ENCODE measurements at regions not wholly inside any gene's neighbourhood (a gene's known extent, or its start where the extent isn't known, plus 50 kb on each side); places are given as distances from the start of the nearest gene placed in this dataset.
"Not testable (repeated sequence)": the region's sequence is repeated elsewhere in the genome, so short reads cannot be mapped to it uniquely, and the experiment has no call there.

DNA sequence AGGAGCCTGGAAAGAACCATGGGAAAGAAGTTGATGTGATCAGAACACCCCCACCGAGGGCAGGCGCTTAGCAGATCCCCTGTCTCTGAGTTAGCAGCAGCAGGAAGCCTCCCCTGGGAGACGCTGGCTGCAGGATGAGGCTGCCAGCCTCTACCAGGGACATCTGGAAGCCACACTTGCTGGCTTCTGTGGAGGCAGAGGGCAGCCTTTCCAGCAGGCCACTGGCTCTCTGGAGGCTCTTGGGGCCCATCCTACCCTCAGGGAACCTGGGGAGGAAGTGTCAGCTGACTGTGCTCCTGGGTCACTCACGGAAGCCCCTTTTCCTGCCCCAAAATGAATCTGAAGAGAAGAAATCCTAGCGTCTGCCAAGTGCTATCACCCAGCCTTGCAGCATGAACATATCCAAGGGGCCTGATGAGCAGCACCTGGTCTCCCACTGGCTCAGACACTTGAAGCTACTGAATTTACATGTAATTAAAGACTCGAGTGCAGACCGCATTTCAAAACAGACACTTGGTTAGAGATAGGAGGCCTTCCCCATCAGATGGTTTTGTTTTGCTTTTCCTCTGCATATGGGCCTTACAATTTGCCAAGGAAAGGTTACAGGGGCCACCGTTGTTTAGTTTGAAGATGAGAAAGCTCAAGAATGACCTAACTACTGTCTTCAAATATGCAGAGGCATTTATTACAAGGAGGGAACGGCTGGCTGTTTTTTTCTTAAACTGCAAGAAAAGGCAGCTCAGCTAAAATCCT, 142.1 kb downstream of the BCL2L11 start:
- TF ChIP-seq, protein P1, sequence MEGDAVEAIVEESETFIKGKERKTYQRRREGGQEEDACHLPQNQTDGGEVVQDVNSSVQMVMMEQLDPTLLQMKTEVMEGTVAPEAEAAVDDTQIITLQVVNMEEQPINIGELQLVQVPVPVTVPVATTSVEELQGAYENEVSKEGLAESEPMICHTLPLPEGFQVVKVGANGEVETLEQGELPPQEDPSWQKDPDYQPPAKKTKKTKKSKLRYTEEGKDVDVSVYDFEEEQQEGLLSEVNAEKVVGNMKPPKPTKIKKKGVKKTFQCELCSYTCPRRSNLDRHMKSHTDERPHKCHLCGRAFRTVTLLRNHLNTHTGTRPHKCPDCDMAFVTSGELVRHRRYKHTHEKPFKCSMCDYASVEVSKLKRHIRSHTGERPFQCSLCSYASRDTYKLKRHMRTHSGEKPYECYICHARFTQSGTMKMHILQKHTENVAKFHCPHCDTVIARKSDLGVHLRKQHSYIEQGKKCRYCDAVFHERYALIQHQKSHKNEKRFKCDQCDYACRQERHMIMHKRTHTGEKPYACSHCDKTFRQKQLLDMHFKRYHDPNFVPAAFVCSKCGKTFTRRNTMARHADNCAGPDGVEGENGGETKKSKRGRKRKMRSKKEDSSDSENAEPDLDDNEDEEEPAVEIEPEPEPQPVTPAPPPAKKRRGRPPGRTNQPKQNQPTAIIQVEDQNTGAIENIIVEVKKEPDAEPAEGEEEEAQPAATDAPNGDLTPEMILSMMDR (IDR thresholded peaks at IDR 0.05): not testable (repeated sequence)
- not testable (repeated sequence) for TF ChIP-seq EZH2 (IDR thresholded peaks at IDR 0.05; ENCODE audit: borderline replicate concordance, insufficient read depth, low read depth, low read length, poor library complexity, severe bottlenecking)
